ENCODE measurements at regions not wholly inside any gene's neighbourhood (a gene's known extent, or its start where the extent isn't known, plus 50 kb on each side); places are given as distances from the start of the nearest gene placed in this dataset.

- Histone ChIP-seq H3K9me3 (replicated peaks in 1 of 3) (no peaks in the 10 kb centered on the region), H3K36me3 (replicated peaks in 1 of 2) (no peaks in the 10 kb centered on the region), H3K4me1 (replicated peaks in 1 of 2) (no peaks in the 10 kb centered on the region), H3K4me3 (no peak overlapping the region), H3K27me3 (no peaks in the 10 kb centered on the region), H3K27ac (no peak overlapping the region)
- WGBS, 4 donors: 75 to 81% (median 77%) methylated on average over 5 of the region's 5 CpGs
- TF ChIP-seq POLR2A (IDR thresholded peaks at IDR 0.05) (no peak), CTCF (IDR thresholded peaks at IDR 0.05) (no peak)
- intact Hi-C loops (cut with DNase I): no loop called here
- DNase-seq: no peak
Measured at GRCh38 chr6:100987556-100987955, 106.4 kb upstream of the ASCC3 start.

- TF ChIP-seq POLR2A (IDR thresholded peaks at IDR 0.05) (no peak), CTCF (IDR thresholded peaks at IDR 0.05) (no peak)
- no peak for DNase-seq
- intact Hi-C loops (cut with DNase I): no loop called here
- no peak overlapping the region for H3K4me3 ChIP-seq
- no peaks in the 10 kb centered on the region for H3K27me3 ChIP-seq
- no peak overlapping the region for H3K27ac ChIP-seq
- no peaks in the 10 kb centered on the region for H3K4me1 ChIP-seq (replicated peaks in 1 of 2)
- H3K9me3 ChIP-seq (replicated peaks in 1 of 3): no peaks in the 10 kb centered on the region
- 84 to 94% (median 87%) methylated on average over 2 of the region's 2 CpGs for WGBS, 4 donors
- no peaks in the 10 kb centered on the region for H3K36me3 ChIP-seq (replicated peaks in 1 of 2)
Measured at GRCh38 chr6:100988391-100988984, 107.4 kb upstream of the ASCC3 start.

GRCh38 chr6:100990070-100990469 lies 108.9 kb upstream of the ASCC3 start:
- no peak for DNase-seq
- H3K27ac ChIP-seq: no peak overlapping the region
- intact Hi-C loops (cut with DNase I): no loop called here
- H3K9me3 ChIP-seq (replicated peaks in 1 of 3): no peaks in the 10 kb centered on the region
- no peaks in the 10 kb centered on the region for H3K36me3 ChIP-seq (replicated peaks in 1 of 2)
- no peaks in the 10 kb centered on the region for H3K27me3 ChIP-seq
- H3K4me1 ChIP-seq (replicated peaks in 1 of 2): no peaks in the 10 kb centered on the region
- TF ChIP-seq CTCF (IDR thresholded peaks at IDR 0.05): no peak
- TF ChIP-seq POLR2A (IDR thresholded peaks at IDR 0.05): no peak
- 19 to 47% (median 28%) methylated on average over 1 of the region's 1 CpG for WGBS, 4 donors
- no peak overlapping the region for H3K4me3 ChIP-seq

DNA sequence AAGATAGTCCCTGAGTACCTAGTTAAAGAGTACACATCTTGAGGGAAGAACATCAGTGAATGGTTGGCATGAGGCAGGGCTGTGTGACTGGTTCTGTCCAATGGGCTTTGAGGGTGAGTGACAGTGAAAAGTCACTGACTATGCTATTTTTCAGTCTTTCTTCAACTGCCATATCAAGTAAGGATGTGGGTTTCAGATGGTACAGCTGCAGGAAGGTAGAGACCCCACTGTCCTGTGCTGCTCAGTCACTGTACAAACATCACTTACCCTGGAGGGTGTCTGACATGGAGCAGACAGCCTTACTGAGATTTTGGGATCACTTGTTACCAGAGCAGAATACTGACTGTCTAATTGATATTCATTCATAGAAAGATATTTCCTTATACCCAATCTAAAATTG lies 115.3 kb upstream of the ASCC3 start:
- H3K36me3 ChIP-seq (replicated peaks in 1 of 2): no peaks in the 10 kb centered on the region
- intact Hi-C loops (cut with DNase I): no loop called here

More for the DNA sequence above, 115.3 kb upstream of the ASCC3 start:
- Histone ChIP-seq H3K9me3 (replicated peaks in 1 of 3) (no peaks in the 10 kb centered on the region), H3K27ac (no peak overlapping the region), H3K4me1 (replicated peaks in 1 of 2) (no peaks in the 10 kb centered on the region), H3K27me3 (no peaks in the 10 kb centered on the region), H3K4me3 (no peak overlapping the region)
- DNase-seq: no peak
- TF ChIP-seq CTCF (IDR thresholded peaks at IDR 0.05): no peak
- TF ChIP-seq POLR2A (IDR thresholded peaks at IDR 0.05): no peak

All from adrenal gland (tissue), 9 donors.